ENCODE measurements at regions not wholly inside any gene's neighbourhood (a gene's known extent, or its start where the extent isn't known, plus 50 kb on each side); places are given as distances from the start of the nearest gene placed in this dataset.

DNA sequence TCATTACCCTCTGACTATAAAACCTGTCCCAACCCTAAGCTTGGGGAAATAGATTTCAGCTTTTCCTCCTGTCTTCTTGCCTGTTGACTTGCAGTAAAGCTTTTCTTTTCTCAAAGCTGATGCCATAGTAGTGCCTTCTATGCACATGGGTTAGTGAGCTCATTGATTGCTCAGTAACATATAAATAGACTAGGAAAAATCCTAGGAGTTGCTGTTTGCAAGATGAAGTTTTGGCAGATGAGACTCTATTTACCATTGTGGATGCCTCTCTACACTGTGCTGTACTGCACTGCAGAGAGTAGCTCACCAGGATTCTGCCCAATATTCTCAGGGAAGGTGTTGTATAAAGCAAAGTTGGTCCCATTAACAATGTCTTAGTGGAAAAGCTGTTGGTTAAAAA lies 262.7 kb upstream of the CD180 start:
- TF ChIP-seq, protein P1, sequence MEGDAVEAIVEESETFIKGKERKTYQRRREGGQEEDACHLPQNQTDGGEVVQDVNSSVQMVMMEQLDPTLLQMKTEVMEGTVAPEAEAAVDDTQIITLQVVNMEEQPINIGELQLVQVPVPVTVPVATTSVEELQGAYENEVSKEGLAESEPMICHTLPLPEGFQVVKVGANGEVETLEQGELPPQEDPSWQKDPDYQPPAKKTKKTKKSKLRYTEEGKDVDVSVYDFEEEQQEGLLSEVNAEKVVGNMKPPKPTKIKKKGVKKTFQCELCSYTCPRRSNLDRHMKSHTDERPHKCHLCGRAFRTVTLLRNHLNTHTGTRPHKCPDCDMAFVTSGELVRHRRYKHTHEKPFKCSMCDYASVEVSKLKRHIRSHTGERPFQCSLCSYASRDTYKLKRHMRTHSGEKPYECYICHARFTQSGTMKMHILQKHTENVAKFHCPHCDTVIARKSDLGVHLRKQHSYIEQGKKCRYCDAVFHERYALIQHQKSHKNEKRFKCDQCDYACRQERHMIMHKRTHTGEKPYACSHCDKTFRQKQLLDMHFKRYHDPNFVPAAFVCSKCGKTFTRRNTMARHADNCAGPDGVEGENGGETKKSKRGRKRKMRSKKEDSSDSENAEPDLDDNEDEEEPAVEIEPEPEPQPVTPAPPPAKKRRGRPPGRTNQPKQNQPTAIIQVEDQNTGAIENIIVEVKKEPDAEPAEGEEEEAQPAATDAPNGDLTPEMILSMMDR (IDR thresholded peaks at IDR 0.05; ENCODE audit: poor library complexity) = no peak
- TF ChIP-seq EZH2 (IDR thresholded peaks at IDR 0.05; ENCODE audit: borderline replicate concordance) = no peak

Data from hepatocyte (in vitro differentiated cells).